VCaP (cell line): ENCODE measurements at regions not wholly inside any gene's neighbourhood (a gene's known extent, or its start where the extent isn't known, plus 50 kb on each side); places are given as distances from the start of the nearest gene placed in this dataset.

Experiments used
- H3K27ac ChIP-seq: fragments of 450-650 bp; 2 replicates; pipeline ENCODE4 v1.5.1; 2017
- CTCF ChIP-seq: fragments of 450-650 bp; conservative IDR thresholded peaks from 2 replicates; pipeline ENCODE4 v1.5.1; 2017; ENCODE audit warnings: mild to moderate bottlenecking, moderate library complexity

DNA sequence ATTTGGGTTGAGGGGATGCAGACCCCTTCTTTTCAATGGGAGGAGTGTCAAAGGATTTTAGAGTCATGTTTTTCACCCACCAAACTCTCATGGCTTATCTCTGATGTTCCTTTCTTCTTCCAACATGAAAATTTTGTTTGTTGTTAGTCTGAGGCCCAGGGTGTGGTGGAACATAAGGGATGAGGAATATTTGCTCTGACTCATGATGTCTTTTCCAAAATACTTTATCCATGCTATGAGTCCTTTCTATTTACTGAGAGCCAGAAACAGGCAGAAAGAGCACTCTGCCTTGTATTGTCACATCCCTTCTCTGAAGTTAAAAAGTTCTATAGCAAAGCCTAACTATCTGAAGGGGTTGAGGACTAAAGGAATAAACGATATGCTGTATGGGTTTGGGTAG lies 61.6 kb upstream of the GYPA start:
- TF ChIP-seq CTCF = no peak
- H3K27ac ChIP-seq = no peak overlapping the region

GRCh38 chr4:144203155-144203554 lies 62.6 kb upstream of the GYPA start:
- H3K27ac ChIP-seq = no peak overlapping the region
- TF ChIP-seq CTCF = no peak

DNA sequence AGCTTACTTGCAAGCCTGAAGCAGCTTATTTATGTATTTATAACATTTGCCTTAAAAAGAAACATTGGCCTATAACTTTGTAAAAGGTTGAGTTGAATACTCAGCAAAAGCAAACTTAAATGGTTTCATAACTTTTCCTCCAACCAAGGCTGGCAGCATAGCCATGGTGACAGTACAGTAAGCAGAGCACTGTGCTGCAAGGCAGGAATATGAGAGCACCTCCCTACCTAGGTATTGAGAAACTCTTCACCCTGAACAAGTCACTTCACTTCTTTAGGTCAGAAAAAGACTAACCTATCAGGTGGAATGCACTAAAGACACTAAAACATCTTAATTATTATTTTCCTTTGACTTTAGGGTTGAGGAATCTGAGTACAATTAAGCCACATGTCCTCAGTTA lies 63.9 kb upstream of the GYPA start:
- TF ChIP-seq CTCF = no peak
- no peak overlapping the region for H3K27ac ChIP-seq

DNA sequence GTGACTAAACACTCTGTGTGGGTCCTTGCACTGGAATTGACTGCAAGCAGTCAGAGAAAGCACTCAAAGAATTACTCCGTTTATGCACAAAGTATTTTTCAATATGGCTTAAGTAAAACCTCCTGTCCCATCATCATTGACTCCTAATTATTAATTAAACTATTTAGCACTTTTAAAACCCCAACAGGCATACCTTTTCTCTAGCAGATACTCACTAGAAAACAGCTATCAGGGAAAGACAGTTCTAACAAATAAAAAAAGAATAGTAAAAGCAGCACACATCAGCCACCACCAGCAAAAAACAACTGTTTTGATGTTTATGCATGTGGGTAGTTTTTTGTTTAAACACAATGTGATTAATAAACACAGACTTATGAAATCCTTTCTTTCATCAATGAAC lies 66.2 kb upstream of the GYPA start:
- TF ChIP-seq CTCF = no peak
- H3K27ac ChIP-seq = no peak overlapping the region

DNA sequence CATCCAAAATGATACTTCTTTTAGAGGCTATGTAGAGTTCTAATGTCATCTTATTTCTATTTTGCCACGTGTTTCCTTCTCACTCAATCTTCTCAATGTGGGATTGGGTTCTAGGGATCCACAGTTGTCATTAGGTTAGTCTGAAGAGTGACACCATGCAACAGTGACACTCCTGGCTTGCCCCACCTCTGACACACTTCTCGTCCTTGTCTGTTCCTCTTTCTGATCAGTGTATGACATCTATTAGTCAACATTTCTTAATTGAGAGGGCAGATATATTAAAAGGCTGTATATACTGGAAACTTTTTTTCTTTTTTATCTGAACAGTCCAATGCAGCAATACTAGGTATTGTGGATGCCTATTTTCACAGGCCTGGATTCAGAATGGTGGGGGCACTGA lies 67.6 kb upstream of the GYPA start:
- no peak overlapping the region for H3K27ac ChIP-seq
- no peak for TF ChIP-seq CTCF

DNA sequence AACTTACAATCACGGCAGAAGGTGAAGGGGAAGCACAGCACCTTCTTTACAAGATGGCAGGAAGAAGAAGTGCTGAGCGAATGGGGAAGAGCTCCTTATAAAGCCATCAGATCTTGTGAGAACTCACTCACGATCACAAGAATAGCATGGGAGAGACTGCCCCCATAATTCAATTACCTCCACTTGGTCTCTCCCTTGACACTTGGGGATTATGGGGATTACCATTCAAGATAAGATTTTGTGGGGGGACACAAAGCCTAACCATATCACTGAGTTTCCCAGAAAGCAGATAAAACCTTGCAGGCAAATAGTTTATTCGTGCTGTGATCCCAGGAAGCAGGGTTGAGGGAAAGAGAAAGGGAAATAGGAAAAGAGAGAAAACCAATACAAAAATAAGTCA lies 69.0 kb upstream of the GYPA start:
- TF ChIP-seq CTCF = no peak
- no peak overlapping the region for H3K27ac ChIP-seq

DNA sequence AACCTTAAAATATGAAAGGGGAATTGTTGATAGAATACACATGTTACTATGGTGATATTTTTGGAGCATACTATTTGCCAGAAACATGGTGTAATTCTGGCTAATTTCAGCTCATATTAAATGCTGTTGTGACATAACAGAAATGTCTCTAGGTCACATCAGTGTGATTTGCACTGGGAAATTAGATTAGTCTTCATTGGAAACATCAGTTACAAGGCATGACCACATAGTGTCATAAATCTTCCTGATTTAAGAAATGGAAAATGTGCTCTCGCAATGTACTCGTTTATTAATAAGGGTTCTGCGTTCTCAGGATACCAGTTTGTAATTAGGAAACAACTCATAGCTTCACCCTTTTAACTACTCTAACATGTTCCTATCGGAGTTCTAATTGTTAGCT lies 72.9 kb upstream of the GYPA start:
- TF ChIP-seq CTCF = no peak
- H3K27ac ChIP-seq = no peak overlapping the region

GRCh38 chr4:144223149-144223548 lies 82.6 kb upstream of the GYPA start:
- TF ChIP-seq CTCF = no peak
- no peak overlapping the region for H3K27ac ChIP-seq
